Type B pancreatic cell (in vitro differentiated cells): ENCODE measurements at regions not wholly inside any gene's neighbourhood (a gene's known extent, or its start where the extent isn't known, plus 50 kb on each side); places are given as distances from the start of the nearest gene placed in this dataset.

ENCODE experiments used
- DNase-seq: peaks from one replicate; pipeline ENCODE4 v3.0.0; 2021; ENCODE audit warnings: mixed read lengths; ENCODE audit not compliant: unreplicated experiment; ENCODE audit errors: extremely low spot score
- H3K27ac Mint-ChIP-seq: 2 replicates; pipeline ENCODE4 v1.8.0; 2021; ENCODE audit warnings: mild to moderate bottlenecking, mixed read lengths
- H3K27me3 Mint-ChIP-seq: 2 replicates; pipeline ENCODE4 v1.8.0; 2021; ENCODE audit warnings: mixed read lengths
- H3K36me3 Mint-ChIP-seq: 2 replicates; pipeline ENCODE4 v1.8.0; 2021; ENCODE audit warnings: mixed read lengths
- H3K4me1 Mint-ChIP-seq: one replicate; pipeline ENCODE4 v1.8.0; 2021; ENCODE audit warnings: mixed read lengths; ENCODE audit not compliant: unreplicated experiment
- H3K4me3 Mint-ChIP-seq: 2 replicates; pipeline ENCODE4 v1.8.0; 2021; ENCODE audit warnings: mild to moderate bottlenecking, mixed read lengths
- H3K9me3 Mint-ChIP-seq: 2 replicates; pipeline ENCODE4 v1.8.0; 2021; ENCODE audit warnings: mixed read lengths
- TF ChIP-seq, protein P1 (sequence below): fragments of 200-600 bp; sonication (generic); conservative IDR thresholded peaks from 2 replicates; pipeline ENCODE4 v1.5.0; 2021; ENCODE audit warnings: antibody characterized with exemption, mild to moderate bottlenecking

DNA sequence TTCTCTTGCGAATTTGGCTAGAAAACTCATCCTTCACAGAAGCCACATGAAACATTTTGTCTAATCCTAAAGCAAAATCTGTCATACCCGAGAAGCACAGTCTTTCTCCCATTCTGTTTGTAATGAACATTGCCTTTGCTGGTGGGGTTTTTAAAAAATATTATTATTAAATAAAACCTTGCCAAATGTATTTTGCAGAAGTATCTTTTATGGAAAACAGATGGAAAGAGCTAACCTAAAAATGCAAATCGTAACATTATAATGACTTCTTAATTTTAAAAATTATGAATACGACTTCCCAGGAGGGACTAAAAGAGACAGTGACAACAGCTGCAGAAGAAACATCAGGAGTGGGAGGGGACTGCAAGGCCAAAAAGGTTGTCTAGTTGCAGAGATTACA lies 246.3 kb upstream of the TAS2R1 start:
- H3K4me3 Mint-ChIP-seq, result no peak overlapping the region
- no peaks in the 10 kb centered on the region for H3K27me3 Mint-ChIP-seq
- H3K27ac Mint-ChIP-seq, result no peak overlapping the region
- H3K36me3 Mint-ChIP-seq, result no peaks in the 10 kb centered on the region
- peaks cover 7% of the 10 kb centered on the region for H3K9me3 Mint-ChIP-seq
- DNase-seq, result no peak
- TF ChIP-seq, protein P1, sequence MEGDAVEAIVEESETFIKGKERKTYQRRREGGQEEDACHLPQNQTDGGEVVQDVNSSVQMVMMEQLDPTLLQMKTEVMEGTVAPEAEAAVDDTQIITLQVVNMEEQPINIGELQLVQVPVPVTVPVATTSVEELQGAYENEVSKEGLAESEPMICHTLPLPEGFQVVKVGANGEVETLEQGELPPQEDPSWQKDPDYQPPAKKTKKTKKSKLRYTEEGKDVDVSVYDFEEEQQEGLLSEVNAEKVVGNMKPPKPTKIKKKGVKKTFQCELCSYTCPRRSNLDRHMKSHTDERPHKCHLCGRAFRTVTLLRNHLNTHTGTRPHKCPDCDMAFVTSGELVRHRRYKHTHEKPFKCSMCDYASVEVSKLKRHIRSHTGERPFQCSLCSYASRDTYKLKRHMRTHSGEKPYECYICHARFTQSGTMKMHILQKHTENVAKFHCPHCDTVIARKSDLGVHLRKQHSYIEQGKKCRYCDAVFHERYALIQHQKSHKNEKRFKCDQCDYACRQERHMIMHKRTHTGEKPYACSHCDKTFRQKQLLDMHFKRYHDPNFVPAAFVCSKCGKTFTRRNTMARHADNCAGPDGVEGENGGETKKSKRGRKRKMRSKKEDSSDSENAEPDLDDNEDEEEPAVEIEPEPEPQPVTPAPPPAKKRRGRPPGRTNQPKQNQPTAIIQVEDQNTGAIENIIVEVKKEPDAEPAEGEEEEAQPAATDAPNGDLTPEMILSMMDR, result no peak
- H3K4me1 Mint-ChIP-seq, result peaks cover 9% of the 10 kb centered on the region

DNA sequence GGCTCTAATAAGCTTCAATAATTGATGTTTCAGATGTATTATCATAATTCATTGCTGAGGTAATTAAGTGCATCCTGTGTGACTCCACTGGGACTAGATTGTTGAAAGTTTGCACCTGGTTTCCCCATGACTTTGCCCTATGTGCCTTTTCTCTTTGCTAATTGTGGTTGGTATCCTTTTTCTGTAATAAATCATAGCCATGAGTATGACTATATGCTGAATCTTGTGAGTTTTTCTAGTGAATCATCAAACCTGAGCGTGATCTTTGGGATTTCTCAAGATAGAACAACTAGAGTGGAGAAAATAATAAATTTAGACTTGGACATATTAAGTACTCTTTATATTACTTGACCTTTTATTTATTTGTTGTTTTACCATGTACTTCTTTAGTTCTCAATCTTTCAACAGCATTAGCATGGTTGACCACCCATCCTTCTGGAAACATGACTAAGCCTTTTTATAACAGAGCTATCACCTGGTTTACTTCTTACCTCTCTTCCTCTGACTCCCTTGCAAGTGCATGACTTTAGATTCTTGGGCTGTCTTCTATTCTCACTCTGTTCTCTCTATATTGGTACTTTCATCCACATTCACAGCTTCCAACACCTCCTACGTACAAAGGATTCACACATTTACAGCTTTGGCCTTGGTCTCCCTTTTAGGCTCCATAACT lies 239.6 kb upstream of the TAS2R1 start:
- TF ChIP-seq, protein P1, result no peak
- peaks cover 21% of the 10 kb centered on the region for H3K9me3 Mint-ChIP-seq
- H3K4me3 Mint-ChIP-seq, result no peak overlapping the region
- peaks cover 7% of the 10 kb centered on the region for H3K36me3 Mint-ChIP-seq
- H3K4me1 Mint-ChIP-seq, result no peaks in the 10 kb centered on the region
- no peak for DNase-seq
- no peaks in the 10 kb centered on the region for H3K27me3 Mint-ChIP-seq
- no peak overlapping the region for H3K27ac Mint-ChIP-seq

DNA sequence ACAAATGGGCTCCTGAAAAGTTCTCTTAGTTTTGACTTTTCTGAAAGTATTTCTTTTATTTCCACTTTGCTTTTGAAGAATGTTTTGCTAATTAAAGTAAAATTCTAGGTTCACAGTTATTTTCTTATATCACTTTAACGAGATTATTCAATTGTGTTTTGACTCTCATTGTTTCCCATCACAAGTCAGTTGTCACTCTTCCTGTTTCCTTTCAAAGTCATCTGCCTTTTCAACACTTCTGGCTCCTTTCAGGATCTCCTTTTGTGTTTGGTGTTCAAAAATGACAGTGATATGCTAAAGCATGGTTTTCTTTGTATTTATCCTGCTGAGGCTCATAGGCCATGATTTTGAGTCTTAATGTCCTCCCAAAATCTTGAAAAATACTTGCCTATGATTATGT lies 235.4 kb upstream of the TAS2R1 start:
- Mint-ChIP-seq H3K4me1 (peaks cover 11% of the 10 kb centered on the region), H3K4me3 (no peak overlapping the region), H3K36me3 (peaks cover 7% of the 10 kb centered on the region), H3K9me3 (peaks cover 23% of the 10 kb centered on the region), H3K27ac (no peak overlapping the region), H3K27me3 (no peaks in the 10 kb centered on the region)
- DNase-seq, result no peak
- TF ChIP-seq, protein P1, result no peak

DNA sequence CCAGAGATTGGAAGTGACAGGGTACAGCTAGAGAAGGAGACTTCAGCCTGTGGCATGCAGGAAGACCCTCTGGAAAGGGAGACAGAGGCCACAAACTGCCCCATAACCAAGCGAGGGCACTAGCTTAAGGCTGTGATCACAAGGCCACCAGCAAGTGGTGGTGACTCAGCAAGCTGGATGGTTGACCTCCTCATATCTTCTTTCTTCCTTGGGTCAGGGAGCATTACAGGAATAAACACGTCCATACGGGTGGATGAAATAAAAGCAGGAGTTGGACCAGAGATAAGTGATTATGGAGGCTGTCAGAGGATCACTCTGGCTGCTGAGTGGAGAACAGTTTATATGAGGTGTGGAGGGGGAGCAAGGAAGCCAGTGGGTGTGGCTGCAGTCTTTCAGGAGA lies 234.6 kb upstream of the TAS2R1 start:
- H3K4me1 Mint-ChIP-seq, result peaks cover 15% of the 10 kb centered on the region
- H3K9me3 Mint-ChIP-seq, result peaks cover 23% of the 10 kb centered on the region
- no peak overlapping the region for H3K4me3 Mint-ChIP-seq
- H3K27me3 Mint-ChIP-seq, result peaks cover 7% of the 10 kb centered on the region
- peaks cover 7% of the 10 kb centered on the region for H3K36me3 Mint-ChIP-seq
- no peak overlapping the region for H3K27ac Mint-ChIP-seq
- no peak for DNase-seq
- TF ChIP-seq, protein P1, result no peak

DNA sequence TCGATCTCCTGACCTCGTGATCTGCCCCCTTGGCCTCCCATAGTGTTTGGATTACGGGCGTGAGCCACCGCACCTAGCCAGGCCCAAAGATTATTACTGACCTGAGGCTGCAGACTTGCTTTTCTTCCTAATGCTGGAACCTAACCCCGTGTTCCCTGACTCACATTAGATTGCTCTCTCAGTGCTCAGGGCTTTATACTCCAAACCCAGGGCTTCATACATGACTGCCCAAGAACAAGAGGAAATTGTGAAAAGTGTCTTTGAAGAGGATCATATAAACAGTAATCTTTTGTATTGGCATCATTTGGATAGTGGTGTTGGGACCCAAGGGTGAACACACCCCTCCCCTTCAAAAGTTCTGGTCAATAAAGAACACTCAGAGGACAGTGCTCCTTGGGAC lies 233.3 kb upstream of the TAS2R1 start:
- Mint-ChIP-seq H3K27ac (no peak overlapping the region), H3K4me1 (peaks cover 28% of the 10 kb centered on the region), H3K9me3 (peaks cover 19% of the 10 kb centered on the region), H3K4me3 (no peak overlapping the region), H3K36me3 (peaks cover 7% of the 10 kb centered on the region), H3K27me3 (peaks cover 10% of the 10 kb centered on the region)
- TF ChIP-seq, protein P1, result no peak
- DNase-seq, result no peak
